ENCODE measurements at regions not wholly inside any gene's neighbourhood (a gene's known extent, or its start where the extent isn't known, plus 50 kb on each side); places are given as distances from the start of the nearest gene placed in this dataset.

GRCh38 chr14:87122166-87122565 is 870.8 kb downstream of the GALC start:
- TF ChIP-seq CTCF (IDR thresholded peaks at IDR 0.05; ENCODE audit: extremely low read depth in 1 of 2, insufficient read depth in 1 of 2, low read depth in 1 of 2, low read length in 2 of 2) (no peak), POLR2AphosphoS5 (IDR thresholded peaks at IDR 0.05; ENCODE audit: insufficient read depth, low read depth, low read length) (no peak)
